GM12878 (cell line): ENCODE measurements at regions not wholly inside any gene's neighbourhood (a gene's known extent, or its start where the extent isn't known, plus 50 kb on each side); places are given as distances from the start of the nearest gene placed in this dataset.

Experiments
- ATF7 ChIP-seq: fragments of 450-650 bp; IDR thresholded peaks from 2 replicates; pipeline ENCODE4 v1.6.1; 2016; ENCODE audit warnings: low read depth, mild to moderate bottlenecking
- BCL11A ChIP-seq: IDR thresholded peaks from 2 replicates; pipeline ENCODE4 v1.6.1; 2011; ENCODE audit warnings: low read depth, low read length
- CBX5 ChIP-seq: sonication (generic); IDR thresholded peaks from 2 replicates; pipeline ENCODE4 v1.6.1; 2016; ENCODE audit warnings: low read depth, moderate library complexity, mild to moderate bottlenecking, inconsistent platforms
- CEBPB ChIP-seq, 2 experiments: fragments of 150-350 bp in 1 of 2; IDR thresholded peaks; 2 replicates each; pipeline ENCODE4 v1.6.1; 2012 to 2014; ENCODE audit warnings: low read depth in 2 of 2, low read length in 2 of 2, borderline replicate concordance in 1 of 2, inconsistent platforms in 1 of 2
- CHD4 ChIP-seq: fragments of 200-600 bp; sonication (generic); IDR thresholded peaks from 2 replicates; pipeline ENCODE4 v1.6.1; 2016; ENCODE audit warnings: mild to moderate bottlenecking
- EP300 ChIP-seq, 2 experiments: fragments of 150-350 bp in 1 of 2; IDR thresholded peaks; 2 replicates each; pipeline ENCODE4 v1.6.1; 2011 to 2012; ENCODE audit warnings: low read depth in 2 of 2, low read length in 2 of 2, borderline replicate concordance in 1 of 2, improper control_type of control experiment in 1 of 2, inconsistent platforms in 1 of 2; ENCODE audit not compliant: control insufficient read depth in 1 of 2
- ETV6 ChIP-seq, 2 experiments: fragments of 450-650 bp in 1 of 2; IDR thresholded peaks in 1 of 2; conservative IDR thresholded peaks in 1 of 2; 2 replicates each; pipeline ENCODE4 v1.6.1; 2014; ENCODE audit warnings: antibody characterized with exemption in 1 of 2, borderline replicate concordance in 1 of 2, low read depth in 1 of 2, mild to moderate bottlenecking in 1 of 2, moderate library complexity in 1 of 2
- IKZF1 ChIP-seq: fragments of 450-650 bp; conservative IDR thresholded peaks from 2 replicates; pipeline ENCODE4 v1.6.1; 2017; ENCODE audit warnings: antibody characterized with exemption, mild to moderate bottlenecking
- JUNB ChIP-seq: IDR thresholded peaks from 2 replicates; pipeline ENCODE4 v1.6.1; 2016; ENCODE audit warnings: antibody characterized with exemption, mild to moderate bottlenecking
- KAT2A ChIP-seq: conservative IDR thresholded peaks from 2 replicates; pipeline ENCODE4 v1.6.1; 2011; ENCODE audit warnings: low read depth, low read length; ENCODE audit not compliant: control insufficient read depth
- KDM1A ChIP-seq: fragments of 200-600 bp; sonication (generic); IDR thresholded peaks from 2 replicates; pipeline ENCODE4 v1.6.1; 2016; ENCODE audit warnings: borderline replicate concordance
- MEF2A ChIP-seq: IDR thresholded peaks from 2 replicates; pipeline ENCODE4 v1.6.1; 2011; ENCODE audit warnings: low read depth, mild to moderate bottlenecking, low read length, moderate library complexity; ENCODE audit not compliant: insufficient read depth
- MTA3 ChIP-seq: IDR thresholded peaks from 2 replicates; pipeline ENCODE4 v1.6.1; 2012; ENCODE audit warnings: low read length, inconsistent platforms, borderline replicate concordance
- NR2C1 ChIP-seq: fragments of 450-650 bp; IDR thresholded peaks from 2 replicates; pipeline ENCODE4 v1.6.1; 2017; ENCODE audit warnings: antibody characterized with exemption, mild to moderate bottlenecking, moderate library complexity
- RUNX3 ChIP-seq: IDR thresholded peaks from 2 replicates; pipeline ENCODE4 v1.6.1; 2012; ENCODE audit warnings: low read length, inconsistent platforms
- TF ChIP-seq, protein P1 (sequence below): fragments of 450-650 bp; conservative IDR thresholded peaks from 2 replicates; pipeline ENCODE4 v1.6.1; 2017; ENCODE audit warnings: mild to moderate bottlenecking, moderate library complexity
- TF ChIP-seq, protein P2 (sequence below): fragments of 450-650 bp; formaldehyde crosslinking; IDR thresholded peaks from 2 replicates; pipeline ENCODE4 v1.4.0; 2020; ENCODE audit warnings: mild to moderate bottlenecking, moderate library complexity
- TF ChIP-seq, protein P3 (sequence below): IDR thresholded peaks from 2 replicates; pipeline ENCODE4 v1.6.1; 2011; ENCODE audit warnings: borderline replicate concordance, low read depth, mild to moderate bottlenecking, moderate library complexity, low read length; ENCODE audit not compliant: insufficient read depth, poor library complexity, severe bottlenecking
- TF ChIP-seq, protein P4 (sequence below): fragments of 450-650 bp; IDR thresholded peaks from 2 replicates; pipeline ENCODE4 v1.6.1; 2016; ENCODE audit warnings: mild to moderate bottlenecking

DNA sequence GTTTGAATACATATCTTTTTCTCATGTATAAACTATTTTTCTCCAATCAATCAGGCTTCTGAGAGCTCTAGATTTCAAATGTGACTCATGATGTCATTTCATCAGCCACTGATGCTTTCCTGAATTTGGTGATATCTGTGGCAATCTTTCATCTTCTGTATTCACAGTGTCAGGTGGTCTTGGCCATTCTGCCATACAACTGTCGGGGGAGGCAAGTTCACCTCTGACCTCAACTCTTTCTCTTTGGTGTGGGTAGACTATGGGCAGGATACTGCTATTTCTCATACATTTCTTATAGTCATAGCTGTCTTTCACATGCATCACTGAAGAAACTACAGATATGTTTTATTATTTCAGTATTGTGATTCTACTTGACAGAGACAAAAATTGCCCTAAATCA is 414.1 kb upstream of the MEF2C start (continued):
- TF ChIP-seq, protein P1, sequence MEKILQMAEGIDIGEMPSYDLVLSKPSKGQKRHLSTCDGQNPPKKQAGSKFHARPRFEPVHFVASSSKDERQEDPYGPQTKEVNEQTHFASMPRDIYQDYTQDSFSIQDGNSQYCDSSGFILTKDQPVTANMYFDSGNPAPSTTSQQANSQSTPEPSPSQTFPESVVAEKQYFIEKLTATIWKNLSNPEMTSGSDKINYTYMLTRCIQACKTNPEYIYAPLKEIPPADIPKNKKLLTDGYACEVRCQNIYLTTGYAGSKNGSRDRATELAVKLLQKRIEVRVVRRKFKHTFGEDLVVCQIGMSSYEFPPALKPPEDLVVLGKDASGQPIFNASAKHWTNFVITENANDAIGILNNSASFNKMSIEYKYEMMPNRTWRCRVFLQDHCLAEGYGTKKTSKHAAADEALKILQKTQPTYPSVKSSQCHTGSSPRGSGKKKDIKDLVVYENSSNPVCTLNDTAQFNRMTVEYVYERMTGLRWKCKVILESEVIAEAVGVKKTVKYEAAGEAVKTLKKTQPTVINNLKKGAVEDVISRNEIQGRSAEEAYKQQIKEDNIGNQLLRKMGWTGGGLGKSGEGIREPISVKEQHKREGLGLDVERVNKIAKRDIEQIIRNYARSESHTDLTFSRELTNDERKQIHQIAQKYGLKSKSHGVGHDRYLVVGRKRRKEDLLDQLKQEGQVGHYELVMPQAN, result no peak
- TF ChIP-seq, protein P2, sequence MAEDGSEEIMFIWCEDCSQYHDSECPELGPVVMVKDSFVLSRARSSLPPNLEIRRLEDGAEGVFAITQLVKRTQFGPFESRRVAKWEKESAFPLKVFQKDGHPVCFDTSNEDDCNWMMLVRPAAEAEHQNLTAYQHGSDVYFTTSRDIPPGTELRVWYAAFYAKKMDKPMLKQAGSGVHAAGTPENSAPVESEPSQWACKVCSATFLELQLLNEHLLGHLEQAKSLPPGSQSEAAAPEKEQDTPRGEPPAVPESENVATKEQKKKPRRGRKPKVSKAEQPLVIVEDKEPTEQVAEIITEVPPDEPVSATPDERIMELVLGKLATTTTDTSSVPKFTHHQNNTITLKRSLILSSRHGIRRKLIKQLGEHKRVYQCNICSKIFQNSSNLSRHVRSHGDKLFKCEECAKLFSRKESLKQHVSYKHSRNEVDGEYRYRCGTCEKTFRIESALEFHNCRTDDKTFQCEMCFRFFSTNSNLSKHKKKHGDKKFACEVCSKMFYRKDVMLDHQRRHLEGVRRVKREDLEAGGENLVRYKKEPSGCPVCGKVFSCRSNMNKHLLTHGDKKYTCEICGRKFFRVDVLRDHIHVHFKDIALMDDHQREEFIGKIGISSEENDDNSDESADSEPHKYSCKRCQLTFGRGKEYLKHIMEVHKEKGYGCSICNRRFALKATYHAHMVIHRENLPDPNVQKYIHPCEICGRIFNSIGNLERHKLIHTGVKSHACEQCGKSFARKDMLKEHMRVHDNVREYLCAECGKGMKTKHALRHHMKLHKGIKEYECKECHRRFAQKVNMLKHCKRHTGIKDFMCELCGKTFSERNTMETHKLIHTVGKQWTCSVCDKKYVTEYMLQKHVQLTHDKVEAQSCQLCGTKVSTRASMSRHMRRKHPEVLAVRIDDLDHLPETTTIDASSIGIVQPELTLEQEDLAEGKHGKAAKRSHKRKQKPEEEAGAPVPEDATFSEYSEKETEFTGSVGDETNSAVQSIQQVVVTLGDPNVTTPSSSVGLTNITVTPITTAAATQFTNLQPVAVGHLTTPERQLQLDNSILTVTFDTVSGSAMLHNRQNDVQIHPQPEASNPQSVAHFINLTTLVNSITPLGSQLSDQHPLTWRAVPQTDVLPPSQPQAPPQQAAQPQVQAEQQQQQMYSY (CRISPR knock-in tag), result no peak
- TF ChIP-seq, protein P3, sequence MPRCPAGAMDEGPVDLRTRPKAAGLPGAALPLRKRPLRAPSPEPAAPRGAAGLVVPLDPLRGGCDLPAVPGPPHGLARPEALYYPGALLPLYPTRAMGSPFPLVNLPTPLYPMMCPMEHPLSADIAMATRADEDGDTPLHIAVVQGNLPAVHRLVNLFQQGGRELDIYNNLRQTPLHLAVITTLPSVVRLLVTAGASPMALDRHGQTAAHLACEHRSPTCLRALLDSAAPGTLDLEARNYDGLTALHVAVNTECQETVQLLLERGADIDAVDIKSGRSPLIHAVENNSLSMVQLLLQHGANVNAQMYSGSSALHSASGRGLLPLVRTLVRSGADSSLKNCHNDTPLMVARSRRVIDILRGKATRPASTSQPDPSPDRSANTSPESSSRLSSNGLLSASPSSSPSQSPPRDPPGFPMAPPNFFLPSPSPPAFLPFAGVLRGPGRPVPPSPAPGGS, result peak; percentile 81
- TF ChIP-seq NR2C1, result peak; percentile 60
- TF ChIP-seq CEBPB (IDR thresholded peaks at IDR 0.05; ENCODE audit: borderline replicate concordance in 1 of 2, low read depth in 2 of 2, low read length in 2 of 2), result peak in 1 of 2 experiments; percentile 78; a peak in 1 of 4 replicates
- TF ChIP-seq KDM1A, result no peak
- TF ChIP-seq MEF2A, result peak; percentile 87
- peak in 1 of 2 experiments; percentile 79; a peak in 3 of 4 replicates for TF ChIP-seq EP300 (IDR thresholded peaks at IDR 0.05; ENCODE audit: borderline replicate concordance in 1 of 2, control insufficient read depth in 1 of 2, low read depth in 2 of 2, low read length in 2 of 2)
- TF ChIP-seq CHD4, result no peak
- TF ChIP-seq KAT2A, result no peak
- peak; percentile 63; the same call in 1 of the 2 replicates for TF ChIP-seq MTA3
- TF ChIP-seq IKZF1, result 0 out of 2 replicates have a peak, but pooled peaks have one; percentile 22
- TF ChIP-seq ATF7, result peak; percentile 60; the same call in 1 of the 2 replicates
- TF ChIP-seq, protein P4, sequence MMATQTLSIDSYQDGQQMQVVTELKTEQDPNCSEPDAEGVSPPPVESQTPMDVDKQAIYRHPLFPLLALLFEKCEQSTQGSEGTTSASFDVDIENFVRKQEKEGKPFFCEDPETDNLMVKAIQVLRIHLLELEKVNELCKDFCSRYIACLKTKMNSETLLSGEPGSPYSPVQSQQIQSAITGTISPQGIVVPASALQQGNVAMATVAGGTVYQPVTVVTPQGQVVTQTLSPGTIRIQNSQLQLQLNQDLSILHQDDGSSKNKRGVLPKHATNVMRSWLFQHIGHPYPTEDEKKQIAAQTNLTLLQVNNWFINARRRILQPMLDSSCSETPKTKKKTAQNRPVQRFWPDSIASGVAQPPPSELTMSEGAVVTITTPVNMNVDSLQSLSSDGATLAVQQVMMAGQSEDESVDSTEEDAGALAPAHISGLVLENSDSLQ, result peak; percentile 27; the same call in 1 of the 2 replicates
- peak; percentile 96 for TF ChIP-seq RUNX3
- TF ChIP-seq BCL11A, result peak; percentile 78
- TF ChIP-seq JUNB, result peak; percentile 91
- TF ChIP-seq ETV6 (conservative IDR thresholded peaks at IDR 0.05 in 1 of 2, IDR thresholded peaks at IDR 0.05 in 1 of 2; ENCODE audit: borderline replicate concordance in 1 of 2, low read depth in 1 of 2), result peak in 1 of 2 experiments; percentile 69; a peak in 1 of 4 replicates
- TF ChIP-seq CBX5, result 0 out of 2 replicates have a peak, but pooled peaks have one; percentile 40
